ENCODE measurements at regions not wholly inside any gene's neighbourhood (a gene's known extent, or its start where the extent isn't known, plus 50 kb on each side); places are given as distances from the start of the nearest gene placed in this dataset.
"Not testable (repeated sequence)": the region's sequence is repeated elsewhere in the genome, so short reads cannot be mapped to it uniquely, and the experiment has no call there.

DNA sequence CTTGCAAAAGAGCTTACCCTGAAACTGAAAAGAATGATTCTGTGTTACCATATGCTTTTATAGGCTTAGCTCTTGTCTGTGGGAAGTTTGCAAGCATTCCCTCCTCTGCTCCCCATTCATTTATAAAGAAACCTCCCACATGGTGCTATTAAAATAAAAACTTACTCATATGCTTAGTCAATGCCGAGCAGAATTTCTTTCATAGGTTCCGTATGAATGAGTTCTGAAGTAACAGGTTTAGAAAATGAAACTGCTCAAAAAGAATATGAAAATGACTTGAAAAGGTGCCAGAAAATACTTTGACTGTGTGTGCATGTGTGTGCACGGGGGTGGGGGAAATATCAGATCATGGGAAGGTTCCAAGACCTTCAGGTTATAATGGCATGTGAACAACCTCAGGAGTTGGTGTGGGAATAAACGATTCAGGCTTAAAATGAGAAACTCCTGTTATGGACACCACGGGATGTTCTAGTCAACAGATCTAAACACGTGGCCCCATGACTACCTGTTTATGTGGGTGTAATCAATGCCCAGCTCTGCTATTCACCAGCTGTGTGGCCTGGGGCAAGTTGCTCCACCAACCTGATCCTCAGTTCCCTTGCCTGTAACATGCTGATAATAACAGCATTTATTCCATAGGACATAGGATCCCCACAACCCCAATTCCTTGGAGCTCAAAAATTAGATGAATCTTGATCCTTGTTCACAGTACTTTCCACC, 293.7 kb upstream of the PLGLB1 start:
- DNase-seq (ENCODE audit: low spot score), result not testable (repeated sequence)

- DNase-seq (ENCODE audit: low spot score), result not testable (repeated sequence)
These were observed 295.5 kb upstream of the PLGLB1 start for GRCh38 chr2:87317193-87317592.

DNA sequence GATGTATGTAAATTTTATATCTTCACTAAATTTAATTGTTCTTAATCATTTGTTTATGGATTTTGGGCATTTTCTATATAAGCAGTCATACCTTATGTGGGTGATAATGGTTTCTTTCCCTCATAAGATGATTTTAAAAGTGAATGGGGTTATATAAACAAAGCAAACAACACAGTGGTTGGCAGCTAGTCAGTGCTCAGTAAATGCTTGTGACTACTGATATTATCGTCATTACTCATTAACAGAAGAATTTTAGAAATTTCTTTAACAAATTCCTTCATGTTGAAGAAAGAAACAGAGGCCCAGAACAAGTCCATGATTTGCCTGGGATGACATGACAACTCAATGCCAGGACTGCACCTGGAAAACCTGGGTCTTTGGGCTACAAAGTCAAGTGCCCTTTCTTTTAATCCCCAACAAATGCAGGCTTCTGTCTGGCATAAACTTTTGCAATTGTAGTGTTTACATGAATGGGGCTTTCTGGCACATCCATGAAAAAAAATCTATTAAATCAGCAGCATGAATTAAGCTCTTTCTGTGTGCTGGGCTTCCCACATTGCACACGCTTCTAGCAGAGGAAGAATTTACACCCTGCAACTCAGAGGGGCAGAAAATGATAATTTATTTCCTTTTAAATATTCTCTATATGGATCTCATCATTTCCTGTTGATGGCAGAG, 297.3 kb upstream of the PLGLB1 start:
- DNase-seq (ENCODE audit: low spot score), result not testable (repeated sequence)

DNA sequence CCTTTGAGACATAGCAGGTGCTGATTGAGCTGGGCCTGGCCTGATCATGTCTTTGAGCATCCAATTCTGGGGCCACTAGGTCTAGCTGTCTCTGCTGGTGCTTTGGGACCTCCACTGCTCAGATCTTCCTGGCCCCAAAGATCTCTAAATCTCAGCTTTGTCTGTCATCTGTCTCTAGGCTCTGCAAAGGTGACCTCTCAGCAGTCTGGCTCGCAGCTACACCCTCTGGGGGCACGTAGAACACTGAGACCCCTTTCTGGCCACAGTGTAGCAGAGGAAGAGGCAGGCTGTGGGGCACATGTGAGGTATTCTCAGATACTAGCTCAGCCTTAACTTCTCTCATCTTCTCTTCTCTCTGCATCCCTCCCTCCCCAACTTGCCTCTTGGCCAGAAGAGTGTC, 298.1 kb upstream of the PLGLB1 start:
- DNase-seq (ENCODE audit: low spot score), result not testable (repeated sequence)

DNA sequence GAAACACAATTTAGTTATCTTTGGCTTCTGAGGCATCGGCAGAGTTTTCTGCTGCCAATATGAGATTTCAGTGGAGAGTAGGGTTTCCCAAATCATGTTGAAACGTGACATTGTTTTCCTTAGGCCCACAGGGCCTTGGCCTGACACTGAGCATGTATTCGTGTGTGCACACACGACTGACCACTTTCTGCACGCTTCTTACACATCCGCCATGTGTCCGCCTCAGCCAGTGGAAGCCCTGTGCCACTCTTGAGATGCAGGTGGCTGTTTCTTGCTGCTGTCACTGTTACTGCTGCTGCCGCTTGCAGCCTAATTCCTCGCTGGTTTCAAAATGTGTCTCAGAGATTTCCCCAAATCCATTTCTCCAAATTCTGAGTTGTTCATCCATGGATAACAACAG, 299.6 kb upstream of the PLGLB1 start:
- DNase-seq (ENCODE audit: low spot score), result not testable (repeated sequence)

DNA sequence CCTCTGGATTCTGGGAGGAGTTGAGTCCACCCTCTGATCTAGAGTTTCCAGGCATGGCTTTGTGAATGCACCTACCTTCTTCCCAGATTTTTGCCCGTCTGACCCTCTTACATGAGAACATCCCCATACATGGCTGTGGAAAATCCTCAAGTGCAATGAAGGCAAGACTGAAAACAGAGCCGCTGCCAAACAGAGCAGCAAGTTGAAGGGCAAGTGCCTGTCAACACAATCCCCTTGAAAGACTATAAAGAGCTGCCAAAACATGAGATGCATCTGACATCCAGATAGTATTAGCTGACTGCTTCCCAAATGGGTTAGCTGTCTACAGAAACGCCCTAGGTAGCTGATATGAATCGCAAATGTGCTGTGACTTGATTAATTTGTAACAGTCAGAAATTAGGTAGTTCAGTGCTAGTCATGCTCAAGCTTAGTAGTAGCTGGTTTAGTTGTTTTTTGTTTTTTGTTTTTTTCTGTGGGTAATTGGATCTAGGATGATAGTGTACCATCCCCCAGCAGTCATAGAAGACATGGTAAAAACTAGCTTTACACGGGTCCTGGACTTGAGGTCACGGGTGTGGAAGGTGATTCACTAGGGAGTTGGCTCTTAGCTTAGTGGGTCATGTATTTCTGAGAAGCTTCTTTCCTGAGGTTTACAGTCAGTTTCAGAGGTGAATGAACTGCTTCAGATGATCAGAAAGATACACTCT, 302.8 kb upstream of the PLGLB1 start:
- not testable (repeated sequence) for DNase-seq (ENCODE audit: low spot score)

- DNase-seq (ENCODE audit: low spot score), result not testable (repeated sequence)
These were observed 303.6 kb upstream of the PLGLB1 start for GRCh38 chr2:87325042-87325910.

GRCh38 chr2:87325911-87326294, 304.3 kb upstream of the PLGLB1 start:
- not testable (repeated sequence) for DNase-seq (ENCODE audit: low spot score)

- DNase-seq (ENCODE audit: low spot score), result not testable (repeated sequence)
These were observed 305.1 kb upstream of the PLGLB1 start for GRCh38 chr2:87326754-87327153.

GRCh38 chr2:87327648-87328371, 306.2 kb upstream of the PLGLB1 start:
- DNase-seq (ENCODE audit: low spot score), result not testable (repeated sequence)

- not testable (repeated sequence) for DNase-seq (ENCODE audit: low spot score)
These were observed 307.9 kb upstream of the PLGLB1 start for GRCh38 chr2:87329529-87329928.

GRCh38 chr2:87330486-87330885, 308.8 kb upstream of the PLGLB1 start:
- not testable (repeated sequence) for DNase-seq (ENCODE audit: low spot score)

DNA sequence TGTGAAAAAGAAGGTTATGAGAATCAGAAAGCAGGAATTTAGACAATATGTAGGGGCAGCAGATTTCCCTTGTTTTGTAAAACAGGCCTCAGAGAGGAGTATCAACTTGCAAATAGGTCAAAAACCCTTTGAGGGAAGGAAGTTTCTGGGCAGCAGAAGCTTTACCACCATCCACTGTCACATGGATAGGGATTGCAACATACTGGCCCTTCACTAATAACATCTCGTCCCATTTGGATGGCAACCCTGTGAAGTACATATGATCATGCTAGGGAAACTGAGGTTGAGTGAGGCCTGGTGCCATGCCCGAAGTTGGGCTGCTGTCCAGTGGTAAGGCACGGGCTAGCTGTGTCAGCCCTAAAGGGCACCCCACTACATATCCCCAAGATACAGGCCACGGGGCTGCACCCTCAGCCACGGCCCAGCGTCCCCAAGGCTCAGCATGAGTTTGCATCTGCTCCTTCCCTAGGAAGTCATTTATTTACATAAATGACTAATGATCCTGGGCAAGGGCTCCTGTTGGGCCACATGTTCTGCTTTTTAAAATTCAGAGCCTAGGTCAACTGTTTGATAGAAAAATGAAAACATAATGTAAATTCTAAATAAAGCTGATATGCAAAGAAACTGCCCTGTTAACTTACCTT, 310.4 kb upstream of the PLGLB1 start:
- DNase-seq (ENCODE audit: low spot score), result not testable (repeated sequence)

- not testable (repeated sequence) for DNase-seq (ENCODE audit: low spot score)
These were observed 313.2 kb upstream of the PLGLB1 start for GRCh38 chr2:87334888-87335287.

GRCh38 chr2:87338998-87339397, 317.4 kb upstream of the PLGLB1 start:
- not testable (repeated sequence) for DNase-seq (ENCODE audit: low spot score)

DNA sequence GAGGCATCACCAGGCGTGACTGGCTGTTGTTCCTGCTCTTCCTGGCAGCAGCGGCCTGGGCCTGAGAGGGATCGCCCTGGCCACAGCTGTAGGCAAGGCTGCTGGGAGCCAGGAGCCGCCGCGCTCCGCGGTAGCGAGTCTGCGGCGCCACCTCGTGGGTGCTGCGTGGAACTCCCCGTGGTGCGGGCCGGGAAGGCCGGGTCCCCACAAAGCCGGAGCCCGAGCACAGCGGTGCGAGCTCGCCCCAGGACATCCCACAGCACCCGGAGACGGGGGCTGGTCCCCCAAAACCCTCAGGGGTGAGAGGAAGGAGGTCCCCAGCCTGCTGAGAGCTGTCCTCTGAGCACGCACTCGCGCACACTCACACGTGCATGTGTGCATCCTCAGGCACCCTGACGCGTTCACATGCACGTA, 320.0 kb upstream of the PLGLB1 start:
- DNase-seq (ENCODE audit: low spot score), result not testable (repeated sequence)

DNA sequence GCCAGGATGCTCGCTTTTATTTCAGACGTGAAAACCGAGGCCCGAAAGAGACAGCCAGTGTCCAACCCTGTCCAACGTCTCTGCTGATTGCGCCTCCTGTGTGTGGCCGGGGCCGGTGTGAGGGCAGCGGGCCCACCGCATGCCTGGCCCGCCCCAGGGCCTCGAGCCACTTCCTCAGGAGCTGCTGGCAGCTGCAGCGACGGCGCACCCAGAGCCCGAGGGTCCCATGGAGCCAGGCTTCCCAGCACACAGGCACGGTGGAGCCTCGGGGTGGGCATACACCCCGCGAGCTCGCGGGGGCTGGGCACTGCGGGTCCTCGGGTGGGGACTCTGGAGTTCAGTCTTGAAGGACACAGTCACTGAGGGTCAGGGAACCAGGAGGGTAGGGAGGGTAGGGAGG, 320.5 kb upstream of the PLGLB1 start:
- not testable (repeated sequence) for DNase-seq (ENCODE audit: low spot score)

DNA sequence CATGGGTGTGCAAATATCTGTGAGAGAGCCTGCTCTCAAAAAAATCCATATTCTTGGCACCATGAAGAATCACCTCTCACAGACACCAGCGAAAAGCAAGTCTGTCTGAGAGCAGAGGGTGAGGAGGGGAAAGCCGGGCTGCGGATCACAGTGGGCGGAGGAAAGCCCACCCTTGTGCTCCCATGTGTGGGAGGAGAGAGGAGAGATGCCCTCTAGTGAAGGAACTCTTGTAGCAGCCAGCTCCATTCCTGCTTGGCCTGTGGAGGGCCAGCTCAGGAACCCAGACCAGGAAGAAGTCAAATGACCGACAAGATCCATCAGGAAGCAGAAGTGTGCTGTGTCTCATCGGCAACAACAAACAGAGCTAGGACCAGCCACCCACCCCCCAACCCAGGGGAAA, 321.7 kb upstream of the PLGLB1 start:
- DNase-seq (ENCODE audit: low spot score), result not testable (repeated sequence)

GRCh38 chr2:87345283-87345682, 323.6 kb upstream of the PLGLB1 start:
- not testable (repeated sequence) for DNase-seq (ENCODE audit: low spot score)

- not testable (repeated sequence) for DNase-seq (ENCODE audit: low spot score)
These were observed 326.9 kb upstream of the PLGLB1 start for GRCh38 chr2:87348556-87348955.

- not testable (repeated sequence) for DNase-seq (ENCODE audit: low spot score)
These were observed 327.4 kb upstream of the PLGLB1 start for GRCh38 chr2:87349006-87349405.

Measured in HuH-7.5 (cell line).